ENCODE measurements at regions not wholly inside any gene's neighbourhood (a gene's known extent, or its start where the extent isn't known, plus 50 kb on each side); places are given as distances from the start of the nearest gene placed in this dataset.

- no peak for TF ChIP-seq CTCF (IDR thresholded peaks at IDR 0.05; ENCODE audit: low read depth, low read length)
- TF ChIP-seq EZH2phosphoT487 (IDR thresholded peaks at IDR 0.05; ENCODE audit: low read depth), result no peak
Observed at GRCh38 chr3:69651765-69652164, 87.5 kb upstream of the MITF start.

All from OCI-LY3 (cell line).